NCI-H1417 (cell line): ENCODE measurements at regions not wholly inside any gene's neighbourhood (a gene's known extent, or its start where the extent isn't known, plus 50 kb on each side); places are given as distances from the start of the nearest gene placed in this dataset.
"Not testable (repeated sequence)": the region's sequence is repeated elsewhere in the genome, so short reads cannot be mapped to it uniquely, and the experiment has no call there.

Experiments
- DNase-seq, 3 experiments: peaks; one replicate each; lab custom pipeline; 2025; lab: John Stamatoyannopoulos, UW

GRCh38 chr3:8307545-8308110, 194.0 kb upstream of the LMCD1 start:
- peak; percentile 7 to 62 (median 31) for DNase-seq

- no peak for DNase-seq
Observed at GRCh38 chr3:8311321-8311720, 190.3 kb upstream of the LMCD1 start.

GRCh38 chr3:8312685-8313084, 188.9 kb upstream of the LMCD1 start:
- no peak for DNase-seq

- no peak for DNase-seq
Observed at GRCh38 chr3:8313560-8314267, 187.9 kb upstream of the LMCD1 start.

- not testable (repeated sequence) for DNase-seq
Observed at GRCh38 chr3:8315526-8315925, 186.1 kb upstream of the LMCD1 start.

GRCh38 chr3:8317661-8318649, 183.7 kb upstream of the LMCD1 start:
- DNase-seq, result peak in 2 of 3 experiments; percentile 5 to 46

- no peak for DNase-seq
Observed at GRCh38 chr3:8319935-8320634, 181.5 kb upstream of the LMCD1 start.

GRCh38 chr3:8320711-8321458, 180.7 kb upstream of the LMCD1 start:
- peak; percentile 36 to 71 (median 68) for DNase-seq

- DNase-seq, result peak in 1 of 3 experiments; percentile 8
Observed at GRCh38 chr3:8324747-8325146, 176.9 kb upstream of the LMCD1 start.

GRCh38 chr3:8325306-8325705, 176.3 kb upstream of the LMCD1 start:
- no peak for DNase-seq

- DNase-seq, result not testable (repeated sequence)
Observed at GRCh38 chr3:8325833-8326232, 175.8 kb upstream of the LMCD1 start.

- DNase-seq, result peak; percentile 20 to 67 (median 63)
Observed at GRCh38 chr3:8327739-8328138, 173.9 kb upstream of the LMCD1 start.

GRCh38 chr3:8328967-8329366, 172.7 kb upstream of the LMCD1 start:
- peak; percentile 57 to 86 (median 57) for DNase-seq

- DNase-seq, result no peak
Observed at GRCh38 chr3:8329598-8329997, 172.0 kb upstream of the LMCD1 start.

- no peak for DNase-seq
Observed at GRCh38 chr3:8336456-8336855, 165.2 kb upstream of the LMCD1 start.

- DNase-seq, result no peak
Observed at GRCh38 chr3:8338424-8338823, 163.2 kb upstream of the LMCD1 start.

GRCh38 chr3:8341821-8342247, 159.8 kb upstream of the LMCD1 start:
- DNase-seq, result no peak

- DNase-seq, result no peak
Observed at GRCh38 chr3:8343058-8343457, 158.6 kb upstream of the LMCD1 start.

- no peak for DNase-seq
Observed at GRCh38 chr3:8345398-8345797, 156.2 kb upstream of the LMCD1 start.

- no peak for DNase-seq
Observed at GRCh38 chr3:8348076-8348475, 153.5 kb upstream of the LMCD1 start.

GRCh38 chr3:8352475-8352874, 149.1 kb upstream of the LMCD1 start:
- no peak for DNase-seq
